Ectodermal cell (in vitro differentiated cells): ENCODE measurements at regions not wholly inside any gene's neighbourhood (a gene's known extent, or its start where the extent isn't known, plus 50 kb on each side); places are given as distances from the start of the nearest gene placed in this dataset.
A peak's percentile ranks its signal among the peaks of the same experiment; 100 is the strongest.

ENCODE experiments used
- H3K27ac ChIP-seq: 2 replicates; pipeline ENCODE4 v1.7.0; 2013; ENCODE audit warnings: mild to moderate bottlenecking, low read depth, low read length; ENCODE audit not compliant: insufficient read depth, poor library complexity, severe bottlenecking
- H3K27me3 ChIP-seq: 2 replicates; pipeline ENCODE4 v1.7.0; 2013; ENCODE audit warnings: mild to moderate bottlenecking, low read length; ENCODE audit not compliant: insufficient read depth, control insufficient read depth, poor library complexity, severe bottlenecking
- H3K36me3 ChIP-seq: one replicate; pipeline ENCODE4 v1.7.0; 2013; ENCODE audit warnings: low read length; ENCODE audit not compliant: control insufficient read depth, insufficient read depth
- H3K4me1 ChIP-seq: one replicate; pipeline ENCODE4 v1.7.0; 2013; ENCODE audit warnings: low read length; ENCODE audit not compliant: control insufficient read depth, insufficient read depth
- H3K4me3 ChIP-seq: 2 replicates; pipeline ENCODE4 v1.7.0; 2013; ENCODE audit warnings: low read depth, low read length, control low read depth; ENCODE audit not compliant: insufficient read depth
- H3K9me3 ChIP-seq: 2 replicates; pipeline ENCODE4 v1.7.0; 2013; ENCODE audit warnings: mild to moderate bottlenecking, low read length, moderate library complexity; ENCODE audit not compliant: control insufficient read depth
- WGBS, 2 experiments: methylation state at CpG; one replicate each; pipeline ENCODE4 v1.1.7; 2013; ENCODE audit warnings: missing lambda C conversion rate in 2 of 2; 5-methylcytosine and 5-hydroxymethylcytosine counted together

DNA sequence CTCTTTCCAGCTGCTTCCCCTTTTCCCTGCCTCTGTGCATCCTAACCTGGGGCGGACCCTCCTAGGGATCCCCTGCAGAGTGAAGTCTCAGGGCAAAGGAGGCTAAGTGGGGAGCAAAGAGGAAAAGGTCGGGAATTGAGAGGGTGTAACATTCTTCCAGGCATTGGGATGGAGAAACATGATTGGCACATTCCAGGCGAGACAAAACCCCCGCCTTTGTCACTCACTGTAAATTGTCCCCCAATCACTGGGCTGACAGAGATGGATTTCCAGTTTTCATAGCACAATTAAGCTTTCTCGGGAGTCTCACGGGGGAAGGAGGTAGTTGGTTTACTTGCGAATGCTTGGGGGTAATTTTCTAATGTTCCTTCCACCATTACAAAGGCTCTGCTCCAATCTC is 74.9 kb downstream of the MIAT start:
- Histone ChIP-seq H3K4me3 (no peak overlapping the region), H3K27ac (no peak overlapping the region), H3K4me1 (peaks cover 14% of the 10 kb centered on the region), H3K9me3 (no peaks in the 10 kb centered on the region), H3K36me3 (no peaks in the 10 kb centered on the region), H3K27me3 (no peaks in the 10 kb centered on the region)
- 32 to 45% methylated on average over 4 to 7 of the region's 7 CpGs for WGBS, 2 experiments

DNA sequence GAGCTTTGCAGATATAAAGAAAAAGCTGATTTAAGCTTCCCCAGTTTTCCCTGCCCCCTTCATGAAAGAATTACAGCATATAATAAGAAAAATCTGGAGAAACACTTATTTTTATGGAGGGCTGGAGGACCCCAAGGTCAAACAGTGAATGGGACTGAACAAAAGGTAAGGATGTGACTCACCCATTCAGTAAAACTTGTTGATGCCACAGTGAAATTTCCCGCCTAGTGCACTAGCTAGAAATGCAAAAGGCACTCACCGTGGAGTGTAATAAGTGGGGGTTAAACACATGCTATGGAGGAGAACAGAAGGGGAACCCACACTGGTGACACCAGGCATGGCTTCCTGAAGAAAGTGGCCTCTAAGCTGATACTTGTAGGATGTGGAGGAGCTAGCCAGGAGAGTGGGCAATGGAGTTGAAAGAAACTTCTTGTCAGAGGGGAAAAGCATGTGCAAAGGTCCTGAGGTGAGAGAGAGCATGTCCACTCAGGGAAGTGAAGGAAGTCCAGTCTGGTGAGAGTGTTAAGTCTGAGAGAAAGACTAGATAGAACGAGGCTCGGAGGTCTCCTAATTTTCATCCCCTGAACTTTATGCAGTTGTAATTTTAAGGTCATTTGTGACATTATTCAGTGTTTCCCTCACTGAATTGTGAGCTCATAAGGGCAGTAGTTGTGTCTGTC is 77.1 kb downstream of the MIAT start:
- peaks cover 14% of the 10 kb centered on the region for H3K4me1 ChIP-seq
- no peaks in the 10 kb centered on the region for H3K9me3 ChIP-seq
- H3K36me3 ChIP-seq, result no peaks in the 10 kb centered on the region
- no peaks in the 10 kb centered on the region for H3K27me3 ChIP-seq
- 88 to 95% methylated on average over 4 of the region's 4 CpGs for WGBS, 2 experiments
- no peak overlapping the region for H3K27ac ChIP-seq
- H3K4me3 ChIP-seq, result no peak overlapping the region

DNA sequence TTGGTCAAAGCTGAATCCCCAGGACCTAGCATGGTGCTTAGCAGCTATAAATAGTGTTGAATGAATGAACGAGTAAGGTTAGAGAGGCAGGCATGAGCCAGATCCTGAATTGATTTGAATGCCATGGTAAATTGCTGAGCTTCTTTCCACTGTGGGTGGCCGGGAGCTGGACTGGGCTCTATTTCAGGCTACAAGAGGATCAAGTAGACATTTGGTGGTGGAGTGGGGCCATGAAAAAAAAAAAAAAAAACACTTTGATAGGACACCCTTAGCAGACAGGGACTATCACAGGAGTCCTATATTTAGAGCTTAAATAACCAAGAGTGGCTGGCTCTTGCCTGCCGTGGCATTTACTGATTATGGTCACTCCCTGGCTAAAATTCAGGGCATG is 77.6 kb downstream of the MIAT start:
- Histone ChIP-seq H3K4me3 (no peak overlapping the region), H3K27me3 (no peaks in the 10 kb centered on the region), H3K36me3 (no peaks in the 10 kb centered on the region), H3K4me1 (peaks cover 15% of the 10 kb centered on the region), H3K27ac (no peak overlapping the region), H3K9me3 (no peaks in the 10 kb centered on the region)
- 73 to 90% methylated on average over 3 of the region's 3 CpGs for WGBS, 2 experiments

DNA sequence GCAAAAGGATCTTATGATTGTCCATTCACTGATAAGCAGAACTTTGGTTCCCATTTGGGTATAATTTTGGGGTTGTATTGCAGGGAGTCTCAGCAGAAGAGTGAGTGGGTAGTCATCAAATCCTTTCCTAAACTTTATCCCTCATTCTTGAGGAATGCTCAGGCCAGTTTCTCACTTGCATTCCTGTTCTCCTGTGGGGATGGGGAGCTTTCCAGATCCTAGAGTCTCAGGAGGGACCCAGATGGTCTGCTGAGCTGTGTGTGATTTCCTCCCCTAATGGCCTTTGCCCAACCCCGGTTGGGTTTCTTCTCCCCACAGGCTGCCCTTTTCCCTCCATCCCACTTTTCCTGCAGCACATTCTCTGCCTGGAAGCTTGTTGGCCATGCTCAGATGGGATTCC is 79.9 kb downstream of the MIAT start:
- Histone ChIP-seq H3K4me1 (peaks cover 15% of the 10 kb centered on the region), H3K36me3 (no peaks in the 10 kb centered on the region), H3K27me3 (no peaks in the 10 kb centered on the region), H3K4me3 (no peak overlapping the region), H3K9me3 (no peaks in the 10 kb centered on the region), H3K27ac (no peak overlapping the region)
- WGBS, 2 experiments, result 92% methylated on average over 1 of the region's 1 CpG

DNA sequence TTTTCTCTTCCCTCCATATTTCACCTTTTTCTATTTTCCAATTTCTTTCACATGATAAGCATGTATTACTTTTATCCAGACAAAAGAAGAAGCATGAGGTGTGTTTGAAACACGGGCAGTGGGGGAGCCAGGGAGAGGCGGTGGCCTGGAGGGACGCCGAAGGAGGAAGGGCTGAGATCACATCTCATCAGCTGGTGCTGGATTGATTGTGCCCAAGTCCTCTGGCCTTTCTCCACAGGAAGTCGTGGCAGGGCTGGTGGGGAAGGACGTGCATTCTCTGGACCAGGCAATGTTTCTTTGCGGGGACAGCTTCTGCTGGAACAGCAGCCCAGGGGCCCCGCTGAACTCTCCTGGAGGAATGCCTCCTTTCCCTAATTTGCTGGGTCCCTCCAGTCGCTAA is 82.9 kb downstream of the MIAT start:
- no peaks in the 10 kb centered on the region for H3K9me3 ChIP-seq
- no peaks in the 10 kb centered on the region for H3K36me3 ChIP-seq
- H3K27ac ChIP-seq, result no peak overlapping the region
- H3K4me3 ChIP-seq, result no peak overlapping the region
- H3K4me1 ChIP-seq, result peaks cover 10% of the 10 kb centered on the region
- no peaks in the 10 kb centered on the region for H3K27me3 ChIP-seq
- 47 to 49% methylated on average over 9 of the region's 9 CpGs for WGBS, 2 experiments

DNA sequence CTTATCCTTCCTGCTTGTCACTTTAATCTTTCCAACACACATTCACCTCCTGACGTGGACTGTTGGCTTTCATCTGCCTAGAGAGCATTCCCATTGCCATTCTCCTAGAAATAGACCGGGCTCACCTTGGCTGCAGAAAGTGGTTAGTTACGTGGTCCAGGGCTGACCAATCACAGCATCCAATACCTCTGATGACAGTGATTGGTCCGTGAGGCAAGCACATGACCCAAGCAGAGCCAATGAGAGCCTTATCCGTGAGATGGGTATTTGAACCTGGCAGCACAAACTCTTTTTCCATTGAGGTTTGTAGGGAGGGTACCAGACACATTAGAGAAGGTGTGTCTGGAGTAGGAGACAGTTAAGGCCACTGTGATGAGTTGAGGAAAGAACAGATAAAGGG is 85.8 kb downstream of the MIAT start:
- H3K9me3 ChIP-seq, result no peaks in the 10 kb centered on the region
- no peak overlapping the region for H3K27ac ChIP-seq
- H3K27me3 ChIP-seq, result no peaks in the 10 kb centered on the region
- peaks cover 10% of the 10 kb centered on the region for H3K4me1 ChIP-seq
- H3K36me3 ChIP-seq, result no peaks in the 10 kb centered on the region
- no peak overlapping the region for H3K4me3 ChIP-seq
- WGBS, 2 experiments, result 92 to 93% methylated on average over 5 of the region's 5 CpGs

DNA sequence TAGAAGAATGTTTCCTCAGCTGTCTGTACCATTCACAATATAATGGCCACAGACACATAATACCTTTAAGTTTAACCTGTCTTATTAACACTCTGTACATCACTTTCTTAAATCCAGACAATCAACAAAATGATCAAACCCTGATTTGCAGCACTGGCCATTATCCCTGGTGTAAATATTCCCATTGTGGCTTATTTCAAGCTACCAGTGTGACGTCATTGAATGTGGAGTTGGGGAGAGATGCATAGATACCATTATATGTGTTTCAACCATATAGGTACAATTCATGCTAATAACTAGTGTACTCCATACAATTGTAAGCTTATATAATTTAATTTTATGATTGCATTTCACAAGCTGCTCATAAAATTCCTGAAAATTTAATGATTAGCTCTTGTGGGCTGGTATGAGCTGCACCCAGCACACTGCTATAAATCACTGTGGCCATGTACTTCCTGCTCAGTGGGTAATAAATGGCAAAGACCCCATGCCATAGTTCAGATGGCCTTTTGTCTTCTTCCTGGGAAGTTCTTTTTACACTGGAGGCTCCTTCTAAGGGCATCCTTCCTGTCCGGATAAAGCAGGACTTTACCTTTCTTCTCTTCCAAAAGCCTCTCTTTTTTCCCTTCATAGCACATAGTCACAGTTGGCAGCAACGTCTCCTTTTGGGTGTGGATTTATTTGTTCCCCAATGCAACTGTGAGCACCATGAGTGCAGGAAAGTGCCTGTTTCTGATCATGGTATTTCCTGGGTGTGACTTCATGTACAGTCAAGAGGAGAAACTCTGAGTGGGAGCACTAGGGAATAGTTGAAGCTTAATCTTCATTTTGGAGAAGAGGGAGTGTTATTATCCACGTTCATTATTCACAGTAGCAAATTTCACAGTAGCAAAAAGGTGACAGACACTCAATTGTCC is 87.8 kb downstream of the MIAT start:
- no peak overlapping the region for H3K4me3 ChIP-seq
- no peak overlapping the region for H3K27ac ChIP-seq
- no peaks in the 10 kb centered on the region for H3K27me3 ChIP-seq
- H3K36me3 ChIP-seq, result no peaks in the 10 kb centered on the region
- 81 to 90% methylated on average over 3 to 4 of the region's 4 CpGs for WGBS, 2 experiments
- H3K4me1 ChIP-seq, result peaks cover 16% of the 10 kb centered on the region
- no peaks in the 10 kb centered on the region for H3K9me3 ChIP-seq

DNA sequence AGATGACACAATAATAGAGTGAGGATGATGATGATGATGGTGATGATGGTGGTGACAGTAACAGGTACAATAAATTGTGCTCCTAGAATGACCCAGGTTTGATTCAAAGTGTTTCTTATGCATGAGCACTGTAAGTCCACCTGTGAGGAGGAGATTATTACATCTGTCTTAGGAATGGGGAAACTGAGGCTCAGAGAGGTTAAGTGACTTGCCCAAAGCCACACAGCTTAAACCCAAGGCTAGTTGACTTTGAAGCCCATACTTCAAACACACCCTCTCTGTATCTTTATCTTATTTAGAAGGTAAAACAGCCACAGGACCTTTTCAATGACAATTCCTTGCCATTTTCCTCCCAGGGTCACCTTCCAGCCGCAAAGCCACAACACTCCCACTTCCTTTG is 88.9 kb downstream of the MIAT start:
- Histone ChIP-seq H3K27me3 (no peaks in the 10 kb centered on the region), H3K4me1 (peaks cover 17% of the 10 kb centered on the region), H3K4me3 (no peak overlapping the region), H3K9me3 (no peaks in the 10 kb centered on the region), H3K27ac (no peak overlapping the region), H3K36me3 (no peaks in the 10 kb centered on the region)
- 80 to 96% methylated on average over 1 of the region's 1 CpG for WGBS, 2 experiments

DNA sequence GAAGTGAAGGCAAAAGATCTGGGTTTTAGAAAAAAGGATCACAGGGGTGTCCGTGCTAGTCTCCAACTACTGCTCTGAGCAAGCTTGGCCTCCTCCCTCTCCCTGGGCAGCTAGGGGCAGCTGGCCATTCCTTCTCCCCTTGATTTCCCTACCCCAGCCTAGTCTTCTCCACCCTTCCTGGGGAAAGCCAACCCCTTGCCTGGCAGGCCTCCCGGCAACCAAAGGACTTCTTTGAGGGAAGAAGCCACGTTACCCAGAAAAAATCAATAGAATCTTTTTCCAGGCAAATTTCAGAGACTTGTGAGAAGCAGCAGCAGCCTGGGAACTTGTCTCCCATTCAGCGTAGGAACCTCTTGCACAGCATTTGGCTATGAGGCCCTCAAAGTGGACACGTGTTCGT is 91.5 kb downstream of the MIAT start:
- no peak overlapping the region for H3K27ac ChIP-seq
- no peaks in the 10 kb centered on the region for H3K9me3 ChIP-seq
- H3K27me3 ChIP-seq, result no peaks in the 10 kb centered on the region
- no peak overlapping the region for H3K4me3 ChIP-seq
- peaks cover 34% of the 10 kb centered on the region for H3K4me1 ChIP-seq
- WGBS, 2 experiments, result 83 to 84% methylated on average over 6 of the region's 6 CpGs
- H3K36me3 ChIP-seq, result no peaks in the 10 kb centered on the region

DNA sequence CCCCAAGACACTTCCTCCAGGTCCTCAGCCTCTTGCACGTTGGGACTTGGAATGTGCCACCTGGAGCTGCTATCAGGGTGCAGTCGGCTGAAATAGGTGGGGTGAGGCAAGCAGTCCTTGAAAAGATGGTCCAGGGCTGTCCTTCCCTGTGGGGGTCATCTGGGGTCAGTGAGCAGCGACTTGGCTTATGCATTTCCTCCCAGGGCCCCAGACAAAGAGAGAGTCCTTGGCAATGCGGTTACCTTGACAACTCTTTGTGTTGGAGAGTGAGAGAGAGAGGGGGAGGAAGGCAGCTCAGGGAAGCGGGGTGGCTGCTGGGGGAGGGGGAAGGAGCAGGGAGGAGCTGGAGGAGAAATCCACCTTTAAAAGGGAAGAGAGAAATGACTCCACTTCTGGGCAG is 93.8 kb downstream of the MIAT start:
- Histone ChIP-seq H3K36me3 (no peaks in the 10 kb centered on the region), H3K4me3 (no peak overlapping the region), H3K27ac (peak overlapping the region; percentile 2), H3K4me1 (peaks cover 34% of the 10 kb centered on the region), H3K27me3 (no peaks in the 10 kb centered on the region), H3K9me3 (no peaks in the 10 kb centered on the region)
- 0 to 1% methylated on average over 5 of the region's 5 CpGs for WGBS, 2 experiments
